SK-N-SH treated with all-trans-retinoic acid at 6 μM for 48 hours (cell line): ENCODE measurements at regions not wholly inside any gene's neighbourhood (a gene's known extent, or its start where the extent isn't known, plus 50 kb on each side); places are given as distances from the start of the nearest gene placed in this dataset.

Experiments used
- BACH2 ChIP-seq: fragments of 250-450 bp; sonication (Bioruptor Pico); IDR thresholded peaks from 2 replicates; pipeline ENCODE4 v1.9.0; 2021; ENCODE audit warnings: mild to moderate bottlenecking, borderline replicate concordance
- ESRRG ChIP-seq: fragments of 250-450 bp; sonication (Bioruptor Pico); IDR thresholded peaks from 2 replicates; pipeline ENCODE4 v1.6.1; 2021; ENCODE audit warnings: mild to moderate bottlenecking
- PPARA ChIP-seq: fragments of 250-450 bp; sonication (Bioruptor Pico); IDR thresholded peaks from 2 replicates; pipeline ENCODE4 v1.5.0; 2020; ENCODE audit warnings: mild to moderate bottlenecking, borderline replicate concordance
- TOX ChIP-seq: fragments of 250-450 bp; sonication (Bioruptor Pico); IDR thresholded peaks from 2 replicates; pipeline ENCODE4 v1.8.0; 2021; ENCODE audit warnings: mild to moderate bottlenecking, moderate library complexity, borderline replicate concordance
- ZFP3 ChIP-seq: fragments of 250-450 bp; sonication (Bioruptor Pico); IDR thresholded peaks from 2 replicates; pipeline ENCODE4 v1.5.0; 2020; ENCODE audit warnings: mild to moderate bottlenecking, moderate library complexity
- ZFP30 ChIP-seq: fragments of 450-650 bp; formaldehyde crosslinking; IDR thresholded peaks from 2 replicates; pipeline ENCODE4 v1.5.0; 2022; ENCODE audit warnings: mild to moderate bottlenecking, moderate library complexity
- ZNF565 ChIP-seq: fragments of 450-650 bp; formaldehyde crosslinking; conservative IDR thresholded peaks from 2 replicates; pipeline ENCODE4 v1.5.0; 2020; ENCODE audit warnings: low read depth, mild to moderate bottlenecking, moderate library complexity
- TF ChIP-seq, protein P1 (sequence below): fragments of 250-450 bp; sonication (Bioruptor Pico); IDR thresholded peaks from 2 replicates; pipeline ENCODE4 v1.8.0; 2021; ENCODE audit warnings: low read depth, mild to moderate bottlenecking, moderate library complexity, borderline replicate concordance
- TF ChIP-seq, protein P2 (sequence below): fragments of 250-450 bp; sonication (Bioruptor Pico); IDR thresholded peaks from 2 replicates; pipeline ENCODE4 v1.8.0; 2020; ENCODE audit warnings: mild to moderate bottlenecking, moderate library complexity, borderline replicate concordance
- TF ChIP-seq, protein P3 (sequence below): fragments of 250-450 bp; sonication (Bioruptor Pico); IDR thresholded peaks from 2 replicates; pipeline ENCODE4 v1.5.1; 2021; ENCODE audit warnings: mild to moderate bottlenecking, moderate library complexity

DNA sequence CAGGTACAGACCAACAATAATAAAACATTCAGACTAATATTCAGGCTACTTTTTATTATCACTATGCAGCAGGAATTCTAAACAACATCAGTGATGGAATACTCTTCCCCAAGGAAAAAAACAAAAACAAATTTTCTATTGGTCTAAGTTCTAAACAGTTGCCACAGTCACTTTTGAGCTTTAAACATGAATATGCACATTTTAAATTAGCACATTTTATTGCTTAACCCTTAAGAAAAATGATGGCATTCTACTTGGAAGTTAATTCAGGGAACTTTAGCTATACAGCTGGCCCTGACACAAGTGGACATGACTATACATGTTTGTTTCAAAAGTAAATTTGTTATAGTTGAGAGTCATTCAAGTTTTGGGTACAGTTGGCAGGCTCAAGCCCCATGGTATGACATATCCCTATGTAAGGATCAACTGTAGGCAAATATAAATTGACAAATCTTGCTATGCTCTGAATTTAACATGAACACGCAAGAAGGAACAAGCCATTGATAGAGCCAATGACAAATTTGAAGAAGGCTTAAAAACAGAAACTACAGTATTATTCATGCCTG lies 224.3 kb upstream of the AMIGO2 start:
- TF ChIP-seq, protein P1, sequence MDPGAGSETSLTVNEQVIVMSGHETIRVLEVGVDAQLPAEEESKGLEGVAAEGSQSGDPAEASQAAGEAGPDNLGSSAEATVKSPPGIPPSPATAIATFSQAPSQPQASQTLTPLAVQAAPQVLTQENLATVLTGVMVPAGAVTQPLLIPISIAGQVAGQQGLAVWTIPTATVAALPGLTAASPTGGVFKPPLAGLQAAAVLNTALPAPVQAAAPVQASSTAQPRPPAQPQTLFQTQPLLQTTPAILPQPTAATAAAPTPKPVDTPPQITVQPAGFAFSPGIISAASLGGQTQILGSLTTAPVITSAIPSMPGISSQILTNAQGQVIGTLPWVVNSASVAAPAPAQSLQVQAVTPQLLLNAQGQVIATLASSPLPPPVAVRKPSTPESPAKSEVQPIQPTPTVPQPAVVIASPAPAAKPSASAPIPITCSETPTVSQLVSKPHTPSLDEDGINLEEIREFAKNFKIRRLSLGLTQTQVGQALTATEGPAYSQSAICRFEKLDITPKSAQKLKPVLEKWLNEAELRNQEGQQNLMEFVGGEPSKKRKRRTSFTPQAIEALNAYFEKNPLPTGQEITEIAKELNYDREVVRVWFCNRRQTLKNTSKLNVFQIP (CRISPR knock-in tag), result no peak
- no peak for TF ChIP-seq ESRRG (CRISPR knock-in tag)
- TF ChIP-seq, protein P2, sequence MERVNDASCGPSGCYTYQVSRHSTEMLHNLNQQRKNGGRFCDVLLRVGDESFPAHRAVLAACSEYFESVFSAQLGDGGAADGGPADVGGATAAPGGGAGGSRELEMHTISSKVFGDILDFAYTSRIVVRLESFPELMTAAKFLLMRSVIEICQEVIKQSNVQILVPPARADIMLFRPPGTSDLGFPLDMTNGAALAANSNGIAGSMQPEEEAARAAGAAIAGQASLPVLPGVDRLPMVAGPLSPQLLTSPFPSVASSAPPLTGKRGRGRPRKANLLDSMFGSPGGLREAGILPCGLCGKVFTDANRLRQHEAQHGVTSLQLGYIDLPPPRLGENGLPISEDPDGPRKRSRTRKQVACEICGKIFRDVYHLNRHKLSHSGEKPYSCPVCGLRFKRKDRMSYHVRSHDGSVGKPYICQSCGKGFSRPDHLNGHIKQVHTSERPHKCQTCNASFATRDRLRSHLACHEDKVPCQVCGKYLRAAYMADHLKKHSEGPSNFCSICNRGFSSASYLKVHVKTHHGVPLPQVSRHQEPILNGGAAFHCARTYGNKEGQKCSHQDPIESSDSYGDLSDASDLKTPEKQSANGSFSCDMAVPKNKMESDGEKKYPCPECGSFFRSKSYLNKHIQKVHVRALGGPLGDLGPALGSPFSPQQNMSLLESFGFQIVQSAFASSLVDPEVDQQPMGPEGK (CRISPR knock-in tag), result no peak
- TF ChIP-seq ZFP3 (CRISPR knock-in tag), result no peak
- no peak for TF ChIP-seq BACH2
- TF ChIP-seq ZNF565, result no peak
- no peak for TF ChIP-seq PPARA
- no peak for TF ChIP-seq TOX (CRISPR knock-in tag)
- TF ChIP-seq, protein P3, sequence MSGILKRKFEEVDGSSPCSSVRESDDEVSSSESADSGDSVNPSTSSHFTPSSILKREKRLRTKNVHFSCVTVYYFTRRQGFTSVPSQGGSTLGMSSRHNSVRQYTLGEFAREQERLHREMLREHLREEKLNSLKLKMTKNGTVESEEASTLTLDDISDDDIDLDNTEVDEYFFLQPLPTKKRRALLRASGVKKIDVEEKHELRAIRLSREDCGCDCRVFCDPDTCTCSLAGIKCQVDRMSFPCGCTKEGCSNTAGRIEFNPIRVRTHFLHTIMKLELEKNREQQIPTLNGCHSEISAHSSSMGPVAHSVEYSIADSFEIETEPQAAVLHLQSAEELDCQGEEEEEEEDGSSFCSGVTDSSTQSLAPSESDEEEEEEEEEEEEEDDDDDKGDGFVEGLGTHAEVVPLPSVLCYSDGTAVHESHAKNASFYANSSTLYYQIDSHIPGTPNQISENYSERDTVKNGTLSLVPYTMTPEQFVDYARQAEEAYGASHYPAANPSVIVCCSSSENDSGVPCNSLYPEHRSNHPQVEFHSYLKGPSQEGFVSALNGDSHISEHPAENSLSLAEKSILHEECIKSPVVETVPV (CRISPR knock-in tag), result no peak
- no peak for TF ChIP-seq ZFP30 (CRISPR knock-in tag)
